IMR-90 (cell line): ENCODE measurements at regions not wholly inside any gene's neighbourhood (a gene's known extent, or its start where the extent isn't known, plus 50 kb on each side); places are given as distances from the start of the nearest gene placed in this dataset.

Source experiments
- ATAC-seq: fragments of 200-7000 bp; cut with Tn5 transposase; 2 replicates; pipeline ENCODE4 v1.9.1; 2020; ENCODE audit warnings: low read depth, mild to moderate bottlenecking, moderate library complexity
- BruUV-seq: library from RNA; stranded (reverse); fragments of 400-500 nt; replicated peaks from 2 replicates; lab custom pipeline; 2021; lab: Mats Ljungman, UMichigan
- CTCF ChIA-PET: fragments of 300-600 bp; formaldehyde crosslinking; extraction: SDS; loops from one replicate; lab custom pipeline; 2021; ENCODE audit warnings: antibody characterized with exemption; lab: Yijun Ruan, JAX
- POLR2A ChIA-PET: fragments of 300-600 bp; sonication (Branson Sonifier 250); formaldehyde crosslinking; loops from one replicate; lab custom pipeline; 2022; ENCODE audit warnings: antibody characterized with exemption; ENCODE audit not compliant: unreplicated experiment; lab: Charles Lee
- DNase-seq: peaks from one replicate; pipeline ENCODE4 v3.0.0; 2013
- H2AFZ ChIP-seq: replicated peaks from 2 replicates; pipeline ENCODE3; 2013; ENCODE audit warnings: low read length, mild to moderate bottlenecking; ENCODE audit not compliant: poor library complexity
- H2AK5ac ChIP-seq: 2 replicates; pipeline ENCODE4 v1.6.1; 2013; ENCODE audit warnings: low read depth, low read length, inconsistent platforms
- H2AK9ac ChIP-seq: replicated peaks from 2 replicates; pipeline ENCODE3; 2013; ENCODE audit warnings: mild to moderate bottlenecking, low read depth, low read length, moderate library complexity; ENCODE audit not compliant: poor library complexity
- H2BK120ac ChIP-seq: 2 replicates; pipeline ENCODE4 v1.6.1; 2013; ENCODE audit warnings: low read depth, low read length, inconsistent platforms
- H2BK15ac ChIP-seq: 3 replicates; pipeline ENCODE4 v1.6.1; 2013; ENCODE audit warnings: low read depth, low read length, inconsistent platforms
- H2BK20ac ChIP-seq: 2 replicates; pipeline ENCODE4 v1.6.1; 2013; ENCODE audit warnings: low read depth, mild to moderate bottlenecking, inconsistent platforms, low read length, moderate library complexity
- H2BK5ac ChIP-seq: 2 replicates; pipeline ENCODE4 v1.6.1; 2013; ENCODE audit warnings: mild to moderate bottlenecking, low read depth, low read length, inconsistent platforms; ENCODE audit not compliant: poor library complexity, severe bottlenecking
- H3K14ac ChIP-seq: replicated peaks from 2 replicates; pipeline ENCODE4 v1.6.1; 2013; ENCODE audit warnings: low read depth, low read length, inconsistent platforms
- H3K18ac ChIP-seq: 2 replicates; pipeline ENCODE4 v1.6.1; 2013; ENCODE audit warnings: low read depth, low read length, control low read depth
- H3K23ac ChIP-seq: 2 replicates; pipeline ENCODE4 v1.6.1; 2013; ENCODE audit warnings: low read depth, low read length, inconsistent platforms
- H3K27ac ChIP-seq: 2 replicates; pipeline ENCODE4 v1.5.1; 2013; ENCODE audit warnings: mild to moderate bottlenecking, control low read depth, low read length; ENCODE audit not compliant: insufficient read depth
- H3K27me3 ChIP-seq: 2 replicates; pipeline ENCODE4 v1.6.1; 2013; ENCODE audit warnings: low read length; ENCODE audit not compliant: control insufficient read depth, insufficient read depth
- H3K36me3 ChIP-seq: 2 replicates; pipeline ENCODE4 v1.6.1; 2013; ENCODE audit warnings: low read length, mixed read lengths; ENCODE audit not compliant: control insufficient read depth, insufficient read depth
- H3K4ac ChIP-seq: 2 replicates; pipeline ENCODE4 v1.6.1; 2013; ENCODE audit warnings: low read depth, low read length, inconsistent platforms
- H3K4me1 ChIP-seq: 2 replicates; pipeline ENCODE4 v1.6.1; 2013; ENCODE audit warnings: low read length, mixed read lengths; ENCODE audit not compliant: control insufficient read depth, insufficient read depth
- H3K4me2 ChIP-seq: 2 replicates; pipeline ENCODE4 v1.6.1; 2013; ENCODE audit warnings: low read depth, mild to moderate bottlenecking, control low read depth, low read length, moderate library complexity
- H3K4me3 ChIP-seq: 2 replicates; pipeline ENCODE4 v1.5.1; 2013; ENCODE audit warnings: low read depth, mild to moderate bottlenecking, control low read depth, low read length, moderate library complexity; ENCODE audit not compliant: insufficient read depth
- H3K56ac ChIP-seq: 2 replicates; pipeline ENCODE4 v1.6.1; 2013; ENCODE audit warnings: low read length, inconsistent platforms; ENCODE audit not compliant: insufficient read depth; ENCODE audit errors: extremely low read depth
- H3K79me1 ChIP-seq, 2 experiments: 2 replicates each; pipeline ENCODE4 v1.6.1; 2013; ENCODE audit warnings: low read length in 2 of 2, inconsistent platforms in 1 of 2, low read depth in 1 of 2
- H3K9ac ChIP-seq: 2 replicates; pipeline ENCODE4 v1.6.1; 2013; ENCODE audit warnings: low read depth, low read length, control low read depth
- H3K9me1 ChIP-seq: 2 replicates; pipeline ENCODE4 v1.6.1; 2013; ENCODE audit warnings: low read length, inconsistent platforms; ENCODE audit not compliant: insufficient read depth
- H3K9me3 ChIP-seq: 2 replicates; pipeline ENCODE4 v1.6.1; 2013; ENCODE audit warnings: low read length; ENCODE audit not compliant: control insufficient read depth, insufficient read depth
- H4K20me1 ChIP-seq: 2 replicates; pipeline ENCODE4 v1.6.1; 2013; ENCODE audit warnings: low read length, inconsistent platforms; ENCODE audit not compliant: insufficient read depth
- H4K5ac ChIP-seq: 2 replicates; pipeline ENCODE4 v1.6.1; 2013; ENCODE audit warnings: mild to moderate bottlenecking, low read depth, low read length, control low read depth
- H4K8ac ChIP-seq, 2 experiments: 2 replicates each; pipeline ENCODE4 v1.6.1; 2013; ENCODE audit warnings: low read depth in 2 of 2, low read length in 2 of 2, control low read depth in 1 of 2, inconsistent platforms in 1 of 2
- H4K91ac ChIP-seq: 2 replicates; pipeline ENCODE4 v1.6.1; 2013; ENCODE audit warnings: low read depth, low read length, inconsistent platforms; ENCODE audit not compliant: insufficient read depth
- CTCF ChIP-seq: conservative IDR thresholded peaks from 2 replicates; pipeline ENCODE4 v1.5.1; 2012; ENCODE audit warnings: mild to moderate bottlenecking, low read depth, low read length, improper control_type of control experiment
- MAZ ChIP-seq: IDR thresholded peaks from 2 replicates; pipeline ENCODE4 v1.6.1; 2012; ENCODE audit warnings: low read depth, mild to moderate bottlenecking, low read length, improper control_type of control experiment, moderate library complexity, borderline replicate concordance
- NFE2L2 ChIP-seq: fragments of 150-350 bp; IDR thresholded peaks from 2 replicates; pipeline ENCODE4 v1.6.1; 2016; ENCODE audit warnings: low read depth, mild to moderate bottlenecking, low read length
- POLR2A ChIP-seq: IDR thresholded peaks from 2 replicates; pipeline ENCODE4 v1.6.1; 2012; ENCODE audit warnings: mild to moderate bottlenecking, low read depth, low read length
- RCOR1 ChIP-seq: IDR thresholded peaks from 2 replicates; pipeline ENCODE4 v1.6.1; 2012; ENCODE audit warnings: mild to moderate bottlenecking, low read length, improper control_type of control experiment; ENCODE audit not compliant: insufficient replicate concordance
- SMC3 ChIP-seq: fragments of 150-350 bp; IDR thresholded peaks from 2 replicates; pipeline ENCODE4 v1.6.1; 2016; ENCODE audit warnings: low read depth, mild to moderate bottlenecking, antibody characterized with exemption, low read length, moderate library complexity
- USF2 ChIP-seq: fragments of 150-350 bp; IDR thresholded peaks from 2 replicates; pipeline ENCODE4 v1.6.1; 2017; ENCODE audit warnings: mild to moderate bottlenecking, antibody characterized with exemption, low read length, low read depth
- WGBS, 2 experiments: methylation state at CpG; one replicate each; pipeline versions ENCODE4 v1.1.5 to v1.1.7; 2013; ENCODE audit warnings: missing lambda C conversion rate in 2 of 2; ENCODE audit not compliant: insufficient read length in 1 of 2; ENCODE audit errors: extremely low coverage in 2 of 2; 5-methylcytosine and 5-hydroxymethylcytosine counted together
- dilution Hi-C: fragments of 300-500 bp; cut with HindIII; formaldehyde crosslinking; loops from one replicate; pipeline ENCODE4 v1.14.3; 2018; ENCODE audit warnings: low sequenced_read_pairs; ENCODE audit not compliant: unreplicated experiment
- in situ Hi-C: fragments of 300-500 bp; cut with MboI; formaldehyde crosslinking; loops from 3 replicates; pipeline ENCODE4 v1.14.3; 2019; ENCODE audit warnings: low sequenced_read_pairs, inconsistent platforms, mixed read lengths
- intact Hi-C: fragments of 100-400 bp; cut with micrococcal nuclease; formaldehyde crosslinking; loops from 2 replicates; pipeline ENCODE4 v1.10.0; 2022

GRCh38 chr13:79084802-79085424 is 321.1 kb downstream of the RBM26 start:
- Histone ChIP-seq H2BK20ac (no peak overlapping the region), H3K9me1 (no peaks in the 10 kb centered on the region), H3K79me1 (no peaks in the 10 kb centered on the region), H2BK120ac (no peak overlapping the region), H3K23ac (no peak overlapping the region), H2AK5ac (no peak overlapping the region), H4K91ac (no peak overlapping the region), H2AFZ (no peak overlapping the region), H3K4ac (no peak overlapping the region), H2BK15ac (no peak overlapping the region), H3K4me1 (no peaks in the 10 kb centered on the region), H3K27ac (no peak overlapping the region), H3K4me2 (no peak overlapping the region), H3K18ac (no peak overlapping the region), H3K4me3 (no peak overlapping the region), H4K8ac (no peak overlapping the region), H3K36me3 (no peaks in the 10 kb centered on the region), H2BK5ac (no peak overlapping the region), H4K20me1 (no peaks in the 10 kb centered on the region), H3K14ac (no peak overlapping the region), H4K5ac (no peak overlapping the region), H2AK9ac (no peak overlapping the region), H3K9me3 (no peaks in the 10 kb centered on the region), H3K9ac (no peak overlapping the region), H3K27me3 (no peaks in the 10 kb centered on the region), H3K56ac (no peak overlapping the region)
- dilution Hi-C loops (no loop called here), in situ Hi-C loops (no loop called here), intact Hi-C loops (no loop called here)
- ATAC-seq (no peak), DNase-seq (no peak)
- TF ChIP-seq NFE2L2 (no peak), CTCF (no peak), SMC3 (no peak), RCOR1 (no peak), USF2 (no peak), POLR2A (no peak), MAZ (no peak)
- ChIA-PET CTCF (no interaction called here), POLR2A (no interaction called here)
- no CpG with 5 or more reads among the region's 4 CpGs for WGBS, 2 experiments
- no TSS peak for BruUV-seq
